Mesendoderm (in vitro differentiated cells): ENCODE measurements at regions not wholly inside any gene's neighbourhood (a gene's known extent, or its start where the extent isn't known, plus 50 kb on each side); places are given as distances from the start of the nearest gene placed in this dataset.
"Not testable (repeated sequence)": the region's sequence is repeated elsewhere in the genome, so short reads cannot be mapped to it uniquely, and the experiment has no call there.

Source experiments
- DNase-seq: peaks from one replicate; pipeline ENCODE4 v3.0.0; 2013
- H2AK5ac ChIP-seq: 2 replicates; pipeline ENCODE4 v1.6.1; 2013; ENCODE audit warnings: low read length, inconsistent platforms
- H2BK120ac ChIP-seq: 2 replicates; pipeline ENCODE4 v1.6.1; 2013; ENCODE audit warnings: low read depth, mild to moderate bottlenecking, low read length, moderate library complexity, mixed read lengths
- H2BK15ac ChIP-seq: replicated peaks from 2 replicates; pipeline ENCODE4 v1.6.1; 2013; ENCODE audit warnings: low read depth, mild to moderate bottlenecking, moderate library complexity
- H2BK5ac ChIP-seq: 2 replicates; pipeline ENCODE4 v1.6.1; 2013; ENCODE audit warnings: low read length, inconsistent platforms
- H3K18ac ChIP-seq: 2 replicates; pipeline ENCODE4 v1.6.1; 2013; ENCODE audit warnings: mild to moderate bottlenecking, low read length, mixed read lengths
- H3K23ac ChIP-seq: one replicate; pipeline ENCODE4 v1.6.1; 2013; ENCODE audit warnings: low read length
- H3K27ac ChIP-seq: 2 replicates; pipeline ENCODE4 v1.5.1; 2013; ENCODE audit warnings: low read depth, mild to moderate bottlenecking, inconsistent platforms, low read length, moderate library complexity
- H3K27me3 ChIP-seq: 2 replicates; pipeline ENCODE4 v1.6.1; 2013; ENCODE audit warnings: low read length, control low read depth, mild to moderate bottlenecking, inconsistent platforms; ENCODE audit not compliant: insufficient read depth, poor library complexity
- H3K36me3 ChIP-seq: 2 replicates; pipeline ENCODE4 v1.6.1; 2013; ENCODE audit warnings: low read length, inconsistent platforms; ENCODE audit not compliant: control insufficient read depth, insufficient read depth
- H3K4ac ChIP-seq: one replicate; pipeline ENCODE4 v1.6.1; 2013; ENCODE audit warnings: low read depth, mild to moderate bottlenecking, low read length, moderate library complexity
- H3K4me1 ChIP-seq: 2 replicates; pipeline ENCODE4 v1.6.1; 2013; ENCODE audit warnings: low read depth, low read length, inconsistent platforms; ENCODE audit not compliant: control insufficient read depth
- H3K4me2 ChIP-seq: 2 replicates; pipeline ENCODE4 v1.6.1; 2013; ENCODE audit warnings: low read length
- H3K4me3 ChIP-seq: 2 replicates; pipeline ENCODE4 v1.5.1; 2013; ENCODE audit warnings: mild to moderate bottlenecking, low read length
- H3K56ac ChIP-seq: one replicate; pipeline ENCODE4 v1.6.1; 2013; ENCODE audit warnings: low read length
- H3K79me1 ChIP-seq: 2 replicates; pipeline ENCODE4 v1.6.1; 2013; ENCODE audit warnings: low read length, inconsistent platforms
- H3K79me2 ChIP-seq: 2 replicates; pipeline ENCODE4 v1.6.1; 2013; ENCODE audit warnings: mild to moderate bottlenecking, low read length; ENCODE audit not compliant: control insufficient read depth, insufficient read depth
- H3K9ac ChIP-seq: 2 replicates; pipeline ENCODE4 v1.6.1; 2013; ENCODE audit warnings: low read length, inconsistent platforms
- H4K5ac ChIP-seq: one replicate; pipeline ENCODE4 v1.6.1; 2013; ENCODE audit warnings: low read length
- H4K8ac ChIP-seq: one replicate; pipeline ENCODE4 v1.6.1; 2013; ENCODE audit warnings: low read depth, mild to moderate bottlenecking, control low read depth, low read length, moderate library complexity
- WGBS: extraction: QIAGEN DNeasy Blood & Tissue Kit; methylation state at CpG from one replicate; pipeline ENCODE4 v1.1.7; 2013; ENCODE audit warnings: low lambda C conversion rate, missing lambda C conversion rate; ENCODE audit not compliant: insufficient coverage; ENCODE audit errors: extremely low coverage; 5-methylcytosine and 5-hydroxymethylcytosine counted together

DNA sequence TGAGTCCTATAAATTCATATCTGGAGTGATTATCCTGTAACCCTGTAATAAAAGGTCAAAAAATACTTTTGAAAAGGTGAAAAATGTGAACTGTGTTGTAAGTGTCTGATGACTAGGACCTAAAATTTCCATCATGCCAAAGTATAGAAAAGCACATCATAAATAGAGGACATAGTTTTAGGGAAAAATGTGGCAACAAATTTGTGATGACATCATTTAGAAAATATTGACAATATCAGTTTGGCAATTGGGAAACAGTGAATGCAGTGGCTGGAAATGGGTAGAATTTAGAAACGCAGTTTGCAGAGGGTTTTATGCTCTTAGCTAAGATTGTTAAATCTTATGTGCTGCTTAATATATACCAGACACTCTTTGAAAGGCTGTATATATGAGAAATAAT is 1464.8 kb downstream of the RAPGEF2 start:
- Histone ChIP-seq H3K23ac (no peak overlapping the region), H3K4ac (no peak overlapping the region)

DNA sequence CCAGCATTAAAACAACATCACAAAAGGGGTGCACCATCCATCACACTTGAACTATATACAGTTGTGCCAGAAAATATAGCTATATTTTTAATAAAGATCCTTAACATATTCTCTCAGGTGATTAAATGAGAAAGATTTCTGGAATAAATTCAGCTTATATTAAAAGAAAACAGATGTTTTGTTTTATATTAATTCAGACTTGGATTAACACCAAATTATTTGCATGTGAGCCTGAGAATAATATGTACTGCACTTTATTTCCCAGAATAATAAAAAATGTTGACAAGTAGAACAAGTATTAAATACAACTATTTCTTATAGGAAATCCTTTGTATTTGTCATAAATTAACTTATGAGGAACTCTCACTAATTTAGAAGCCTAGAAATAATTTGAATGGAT is 1467.4 kb downstream of the RAPGEF2 start:
- Histone ChIP-seq H4K8ac (no peak overlapping the region), H3K79me2 (no peaks in the 10 kb centered on the region), H4K5ac (no peak overlapping the region), H3K23ac (no peak overlapping the region), H3K56ac (no peak overlapping the region), H2BK5ac (no peak overlapping the region), H2BK120ac (no peak overlapping the region), H3K27ac (no peak overlapping the region), H2AK5ac (no peak overlapping the region), H3K79me1 (no peaks in the 10 kb centered on the region), H3K18ac (no peak overlapping the region), H3K4me1 (no peaks in the 10 kb centered on the region), H3K4me3 (no peak overlapping the region), H3K4ac (no peak overlapping the region), H3K27me3 (no peaks in the 10 kb centered on the region), H3K36me3 (no peaks in the 10 kb centered on the region), H3K4me2 (no peak overlapping the region), H3K9ac (no peak overlapping the region), H2BK15ac (no peak overlapping the region)
- no peak for DNase-seq

More for the DNA sequence above, 1464.8 kb downstream of the RAPGEF2 start:
- Histone ChIP-seq H3K4me1 (no peaks in the 10 kb centered on the region), H2AK5ac (no peak overlapping the region), H4K5ac (no peak overlapping the region), H2BK5ac (no peak overlapping the region), H3K27me3 (no peaks in the 10 kb centered on the region), H3K79me1 (no peaks in the 10 kb centered on the region), H3K18ac (no peak overlapping the region), H3K56ac (no peak overlapping the region), H3K4me3 (no peak overlapping the region), H3K9ac (no peak overlapping the region), H2BK15ac (no peak overlapping the region), H3K36me3 (no peaks in the 10 kb centered on the region), H3K27ac (no peak overlapping the region), H2BK120ac (no peak overlapping the region), H4K8ac (no peak overlapping the region), H3K79me2 (no peaks in the 10 kb centered on the region), H3K4me2 (no peak overlapping the region)
- no CpG with 5 or more reads among the region's 1 CpG for WGBS
- no peak for DNase-seq

GRCh38 chr4:160574272-160574671 is 1471.4 kb downstream of the RAPGEF2 start:
- H3K4me3 ChIP-seq, H3K4ac ChIP-seq, H3K79me2 ChIP-seq, H4K5ac ChIP-seq, H3K23ac ChIP-seq, H3K4me1 ChIP-seq, H3K18ac ChIP-seq, H4K8ac ChIP-seq, H2BK120ac ChIP-seq, H3K9ac ChIP-seq, H2BK15ac ChIP-seq, H3K79me1 ChIP-seq, H3K4me2 ChIP-seq, H3K27me3 ChIP-seq, H3K36me3 ChIP-seq, H3K56ac ChIP-seq, H2BK5ac ChIP-seq, H3K27ac ChIP-seq, DNase-seq, H2AK5ac ChIP-seq: not testable (repeated sequence)
- no CpG with 5 or more reads among the region's 18 CpGs for WGBS

GRCh38 chr4:160580581-160580980 is 1477.7 kb downstream of the RAPGEF2 start:
- WGBS, result no CpG with 5 or more reads among the region's 1 CpG
- H2BK15ac ChIP-seq, result no peak overlapping the region
- DNase-seq, result no peak

DNA sequence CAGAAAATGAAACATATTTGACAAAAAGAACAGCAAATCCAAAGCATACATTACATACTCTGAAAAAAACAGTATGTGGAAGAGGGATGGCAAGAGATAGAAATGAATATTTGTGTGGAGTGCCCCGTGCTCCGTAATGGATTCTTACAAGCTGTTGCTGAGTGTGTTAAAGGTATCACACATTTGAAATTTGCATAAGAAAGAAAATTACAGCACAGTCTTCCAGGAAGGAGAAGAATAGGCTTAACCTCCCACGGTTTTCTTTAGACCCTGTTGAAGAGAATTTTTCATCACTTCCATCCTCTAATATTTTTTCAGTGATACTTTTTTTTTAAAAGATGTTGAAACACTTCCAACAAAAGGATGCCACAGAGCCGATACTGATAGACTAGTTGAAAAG is 1489.4 kb downstream of the RAPGEF2 start:
- Histone ChIP-seq H3K4me2 (no peak overlapping the region), H3K27ac (no peak overlapping the region), H3K4me1 (no peaks in the 10 kb centered on the region), H3K27me3 (no peaks in the 10 kb centered on the region), H2BK120ac (no peak overlapping the region), H3K79me1 (no peaks in the 10 kb centered on the region), H4K8ac (no peak overlapping the region), H3K9ac (no peak overlapping the region), H3K79me2 (no peaks in the 10 kb centered on the region), H3K4me3 (no peak overlapping the region), H2BK15ac (no peak overlapping the region), H4K5ac (no peak overlapping the region), H2BK5ac (no peak overlapping the region), H3K18ac (no peak overlapping the region), H3K56ac (no peak overlapping the region), H2AK5ac (no peak overlapping the region), H3K36me3 (no peaks in the 10 kb centered on the region), H3K4ac (no peak overlapping the region), H3K23ac (no peak overlapping the region)
- no CpG with 5 or more reads among the region's 4 CpGs for WGBS
- DNase-seq, result peak; percentile 10

More at GRCh38 chr4:160580581-160580980, 1477.7 kb downstream of the RAPGEF2 start:
- Histone ChIP-seq H3K23ac (no peak overlapping the region), H2BK120ac (no peak overlapping the region), H3K4ac (no peak overlapping the region), H3K18ac (no peak overlapping the region), H3K79me2 (no peaks in the 10 kb centered on the region), H3K27ac (no peak overlapping the region), H2BK5ac (no peak overlapping the region), H4K5ac (no peak overlapping the region), H2AK5ac (no peak overlapping the region), H3K79me1 (no peaks in the 10 kb centered on the region), H3K56ac (no peak overlapping the region), H3K9ac (no peak overlapping the region), H4K8ac (no peak overlapping the region), H3K36me3 (no peaks in the 10 kb centered on the region), H3K4me3 (no peak overlapping the region), H3K4me1 (no peaks in the 10 kb centered on the region), H3K4me2 (no peak overlapping the region), H3K27me3 (no peaks in the 10 kb centered on the region)

DNA sequence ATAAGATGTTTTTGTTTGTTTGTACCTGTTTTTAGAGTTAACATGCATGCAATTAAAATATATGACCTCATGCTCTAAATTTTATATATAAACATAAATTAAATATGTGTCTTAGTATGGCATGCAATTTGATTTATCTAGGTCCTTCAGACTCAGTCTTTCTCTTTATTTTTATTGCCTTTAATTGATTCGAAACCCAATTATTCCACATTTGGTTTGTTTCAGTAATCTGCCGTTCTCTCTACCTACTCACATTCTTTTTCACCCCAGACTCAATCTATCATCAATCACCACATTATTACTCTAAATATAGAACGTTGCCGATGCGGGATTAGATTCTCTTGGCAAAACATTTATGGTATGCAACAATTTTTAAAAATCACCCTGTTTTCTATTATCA is 1492.8 kb downstream of the RAPGEF2 start:
- Histone ChIP-seq H3K4me1 (no peaks in the 10 kb centered on the region), H3K27ac (no peak overlapping the region), H3K4ac (no peak overlapping the region), H2BK5ac (no peak overlapping the region), H3K23ac (no peak overlapping the region), H3K27me3 (no peaks in the 10 kb centered on the region), H3K56ac (no peak overlapping the region), H3K36me3 (no peaks in the 10 kb centered on the region), H3K18ac (no peak overlapping the region), H2BK120ac (no peak overlapping the region), H2AK5ac (no peak overlapping the region), H3K9ac (no peak overlapping the region), H4K8ac (no peak overlapping the region), H4K5ac (no peak overlapping the region), H3K79me2 (no peaks in the 10 kb centered on the region), H3K4me2 (no peak overlapping the region), H2BK15ac (no peak overlapping the region), H3K4me3 (no peak overlapping the region), H3K79me1 (no peaks in the 10 kb centered on the region)
- WGBS, result 100% methylated on average over 3 of the region's 5 CpGs
- no peak for DNase-seq
